Prostate gland (tissue), 2 donors: ENCODE measurements at regions not wholly inside any gene's neighbourhood (a gene's known extent, or its start where the extent isn't known, plus 50 kb on each side); places are given as distances from the start of the nearest gene placed in this dataset.

ENCODE experiments used
- CTCF ChIP-seq, 4 experiments: fragments of 200-600 bp in 2 of 4; fragments of 450-650 bp in 2 of 4; sonication (generic) in 2 of 4; IDR thresholded peaks; 1 replicate in 3 of 4; 2 replicates in 1 of 4; pipeline ENCODE4 v1.5.1; 2016 to 2019; ENCODE audit warnings: antibody characterized with exemption in 4 of 4, mild to moderate bottlenecking in 2 of 4, moderate library complexity in 2 of 4
- POLR2A ChIP-seq: fragments of 450-650 bp; IDR thresholded peaks from one replicate; pipeline ENCODE4 v1.6.1; 2016; ENCODE audit warnings: antibody characterized with exemption, mild to moderate bottlenecking
- POLR2AphosphoS5 ChIP-seq: sonication (generic); formaldehyde crosslinking; IDR thresholded peaks from one replicate; pipeline ENCODE4 v1.6.1; 2017; ENCODE audit warnings: antibody characterized with exemption

GRCh38 chr15:92800013-92800412 lies 100.1 kb upstream of the CHD2 start:
- TF ChIP-seq POLR2AphosphoS5 (no peak), CTCF (IDR thresholded peaks at IDR 0.05) (no peak), POLR2A (no peak)
